Body of pancreas (tissue), 4 donors: ENCODE measurements at regions not wholly inside any gene's neighbourhood (a gene's known extent, or its start where the extent isn't known, plus 50 kb on each side); places are given as distances from the start of the nearest gene placed in this dataset.

Experiments used
- POLR2A ChIP-seq, 3 donors: fragments of 450-650 bp; IDR thresholded peaks; one replicate each; pipeline ENCODE4 v1.6.1; 2016; ENCODE audit warnings: antibody characterized with exemption in 3 of 3, mild to moderate bottlenecking in 2 of 3
- TF ChIP-seq, protein P1 (sequence below), 7 experiments: fragments of 450-650 bp in 4 of 7; fragments of 200-600 bp in 3 of 7; sonication (generic) in 3 of 7; IDR thresholded peaks; one replicate each; pipeline ENCODE4 v1.5.1; 2016 to 2019; ENCODE audit warnings: antibody characterized with exemption in 7 of 7

DNA sequence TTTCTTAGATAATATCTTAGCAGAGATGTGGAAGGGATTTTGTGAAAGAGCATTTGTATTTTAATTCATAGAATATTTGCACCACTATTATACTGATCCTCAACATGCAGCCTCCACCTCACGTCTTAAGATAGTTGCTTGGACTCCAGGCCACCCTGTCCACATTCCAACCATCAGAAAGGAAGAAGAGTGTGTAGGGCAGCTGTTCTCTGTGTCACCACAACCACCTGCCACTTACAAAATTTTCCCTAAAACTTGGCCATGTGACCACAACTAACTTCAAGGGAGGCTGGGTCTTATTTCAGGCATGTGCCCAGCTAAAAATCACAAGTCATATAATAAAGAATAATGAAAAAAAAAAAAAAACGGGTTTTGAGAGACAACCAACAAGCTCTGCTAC is 528.1 kb downstream of the RAB28 start:
- TF ChIP-seq, protein P1, sequence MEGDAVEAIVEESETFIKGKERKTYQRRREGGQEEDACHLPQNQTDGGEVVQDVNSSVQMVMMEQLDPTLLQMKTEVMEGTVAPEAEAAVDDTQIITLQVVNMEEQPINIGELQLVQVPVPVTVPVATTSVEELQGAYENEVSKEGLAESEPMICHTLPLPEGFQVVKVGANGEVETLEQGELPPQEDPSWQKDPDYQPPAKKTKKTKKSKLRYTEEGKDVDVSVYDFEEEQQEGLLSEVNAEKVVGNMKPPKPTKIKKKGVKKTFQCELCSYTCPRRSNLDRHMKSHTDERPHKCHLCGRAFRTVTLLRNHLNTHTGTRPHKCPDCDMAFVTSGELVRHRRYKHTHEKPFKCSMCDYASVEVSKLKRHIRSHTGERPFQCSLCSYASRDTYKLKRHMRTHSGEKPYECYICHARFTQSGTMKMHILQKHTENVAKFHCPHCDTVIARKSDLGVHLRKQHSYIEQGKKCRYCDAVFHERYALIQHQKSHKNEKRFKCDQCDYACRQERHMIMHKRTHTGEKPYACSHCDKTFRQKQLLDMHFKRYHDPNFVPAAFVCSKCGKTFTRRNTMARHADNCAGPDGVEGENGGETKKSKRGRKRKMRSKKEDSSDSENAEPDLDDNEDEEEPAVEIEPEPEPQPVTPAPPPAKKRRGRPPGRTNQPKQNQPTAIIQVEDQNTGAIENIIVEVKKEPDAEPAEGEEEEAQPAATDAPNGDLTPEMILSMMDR (IDR thresholded peaks at IDR 0.05), result no peak
- no peak for TF ChIP-seq POLR2A (IDR thresholded peaks at IDR 0.05)
